ENCODE measurements at regions not wholly inside any gene's neighbourhood (a gene's known extent, or its start where the extent isn't known, plus 50 kb on each side); places are given as distances from the start of the nearest gene placed in this dataset.
"Not testable (repeated sequence)": the region's sequence is repeated elsewhere in the genome, so short reads cannot be mapped to it uniquely, and the experiment has no call there.

DNA sequence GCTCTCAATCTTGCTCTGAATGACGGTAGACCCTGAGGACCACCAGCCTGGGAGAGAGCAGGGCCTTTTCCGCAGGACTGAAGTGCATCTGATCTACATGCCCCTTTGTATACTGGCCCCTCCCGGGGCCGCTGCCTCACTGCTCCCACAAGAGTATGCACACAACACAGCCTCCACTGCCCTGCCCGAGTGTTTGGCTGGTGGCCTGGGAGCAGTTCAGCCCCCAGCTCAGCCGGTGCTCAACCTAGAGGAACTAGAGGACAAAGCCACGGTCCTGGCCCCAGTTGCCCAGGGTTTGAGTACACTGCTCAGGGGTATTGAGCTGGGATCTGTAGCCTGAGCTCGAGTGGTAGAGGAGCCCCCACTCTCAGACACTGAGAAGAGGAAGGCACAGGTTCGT, 118.9 kb upstream of the CAB39 start:
- intact Hi-C loops (cut with micrococcal nuclease) = no loop called here
- ATAC-seq = no peak
- no peak for DNase-seq

DNA sequence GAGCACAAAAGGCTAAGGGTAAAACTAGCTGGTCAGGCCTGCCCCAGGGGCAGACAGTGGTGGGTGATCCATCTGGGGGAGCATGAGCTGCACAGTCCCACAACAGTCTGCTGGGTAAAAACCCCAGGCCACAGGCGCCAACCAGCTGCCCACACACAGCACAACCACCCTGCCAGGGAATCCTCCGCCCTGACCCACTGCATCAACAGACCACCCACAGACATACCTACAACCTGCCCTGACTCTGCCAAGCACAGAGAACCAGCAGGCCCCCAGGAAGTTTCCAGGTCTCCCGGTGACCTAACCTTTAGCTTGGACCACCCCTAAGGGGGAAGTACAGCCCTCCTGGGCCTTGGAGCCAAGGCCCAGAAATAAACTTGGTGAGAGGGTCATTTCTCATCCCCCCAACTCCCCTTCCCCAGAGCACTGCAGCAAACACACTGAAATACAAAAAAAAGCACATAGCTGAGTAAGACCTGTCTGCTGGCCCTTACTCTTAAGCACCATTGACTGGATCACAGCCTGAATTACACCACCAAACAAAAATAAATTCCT, 118.3 kb upstream of the CAB39 start:
- no peak for DNase-seq
- ATAC-seq = no peak
- intact Hi-C loops (cut with micrococcal nuclease) = no loop called here

DNA sequence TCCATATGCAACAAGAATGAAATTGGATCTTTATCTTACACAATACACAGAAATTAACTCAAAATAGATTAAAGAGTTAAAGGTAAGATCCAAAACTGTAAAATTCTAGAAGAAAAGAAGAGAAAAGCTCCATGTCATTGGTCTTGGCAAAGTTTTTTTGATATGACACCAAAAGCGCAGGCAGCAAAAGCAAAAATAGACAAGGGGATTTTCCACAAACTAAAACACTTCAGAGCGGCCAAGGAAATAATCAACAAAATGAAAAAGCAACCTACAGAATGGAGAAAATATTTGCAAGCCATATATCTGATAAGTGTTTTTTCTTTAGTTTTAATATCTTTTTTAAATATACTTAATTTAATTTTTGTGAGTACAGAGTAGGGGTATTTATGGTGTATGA, 112.8 kb upstream of the CAB39 start:
- ATAC-seq (no peak), DNase-seq (no peak)
- intact Hi-C loops (cut with micrococcal nuclease) = no loop called here

DNA sequence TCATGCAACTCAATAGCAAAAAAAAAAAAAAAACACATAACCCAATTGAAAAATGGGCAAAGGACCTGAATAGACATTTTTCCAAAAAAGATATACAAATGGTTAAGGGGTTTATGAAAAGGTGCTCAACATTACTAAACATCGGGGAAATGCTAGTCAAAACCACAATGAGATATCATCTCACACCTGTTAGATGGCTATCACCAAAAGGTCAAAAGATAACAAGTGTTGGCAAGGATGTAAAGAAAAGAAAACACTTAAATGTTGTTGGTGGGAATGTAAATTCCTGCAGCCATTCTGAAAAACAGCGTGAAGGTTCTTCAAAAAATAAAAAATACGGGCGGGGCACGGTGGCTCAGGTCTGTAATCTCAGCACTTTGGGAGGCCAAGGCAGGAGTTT, 112.4 kb upstream of the CAB39 start:
- no peak for DNase-seq
- intact Hi-C loops (cut with micrococcal nuclease) = no loop called here
- no peak for ATAC-seq

DNA sequence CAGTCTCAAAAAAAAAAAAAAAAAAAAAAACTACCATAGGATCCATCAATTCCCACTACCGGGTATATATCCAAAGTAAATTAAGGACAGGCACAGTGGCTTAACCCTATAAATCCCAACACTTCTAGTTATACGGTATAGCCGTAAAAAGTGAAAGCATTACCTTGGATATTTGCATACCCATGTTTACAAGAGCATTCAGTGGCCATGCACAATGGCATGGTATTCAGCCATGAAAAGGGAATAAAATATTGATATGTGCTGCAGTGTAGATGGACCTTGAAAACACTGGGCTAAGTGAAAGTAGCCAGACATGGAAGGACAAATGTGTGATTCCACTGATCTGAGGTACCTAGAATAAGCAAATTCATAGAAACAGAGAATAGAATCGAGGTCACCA, 111.8 kb upstream of the CAB39 start:
- ATAC-seq (no peak), DNase-seq (no peak)
- intact Hi-C loops (cut with micrococcal nuclease) = no loop called here

DNA sequence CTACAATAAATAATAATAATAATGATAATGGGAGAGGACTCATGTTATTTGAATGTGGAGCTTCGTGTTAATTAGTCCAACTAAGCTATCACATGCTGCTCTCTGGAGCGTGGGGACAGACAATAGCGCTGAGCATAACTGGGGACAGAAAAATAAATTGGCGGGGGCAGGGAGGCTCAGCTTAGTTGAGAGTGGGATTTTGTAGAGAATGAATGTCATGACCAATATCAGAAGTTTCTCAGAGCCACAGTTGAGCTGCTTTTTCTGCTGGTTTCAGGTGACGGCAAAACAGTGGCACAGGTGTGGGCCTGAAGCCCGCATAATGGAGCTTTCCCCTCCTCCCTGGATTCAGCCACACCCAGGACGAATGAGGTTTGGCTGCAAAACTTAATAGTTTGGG, 111.1 kb upstream of the CAB39 start:
- ATAC-seq (no peak), DNase-seq (no peak)
- intact Hi-C loops (cut with micrococcal nuclease) = no loop called here

DNA sequence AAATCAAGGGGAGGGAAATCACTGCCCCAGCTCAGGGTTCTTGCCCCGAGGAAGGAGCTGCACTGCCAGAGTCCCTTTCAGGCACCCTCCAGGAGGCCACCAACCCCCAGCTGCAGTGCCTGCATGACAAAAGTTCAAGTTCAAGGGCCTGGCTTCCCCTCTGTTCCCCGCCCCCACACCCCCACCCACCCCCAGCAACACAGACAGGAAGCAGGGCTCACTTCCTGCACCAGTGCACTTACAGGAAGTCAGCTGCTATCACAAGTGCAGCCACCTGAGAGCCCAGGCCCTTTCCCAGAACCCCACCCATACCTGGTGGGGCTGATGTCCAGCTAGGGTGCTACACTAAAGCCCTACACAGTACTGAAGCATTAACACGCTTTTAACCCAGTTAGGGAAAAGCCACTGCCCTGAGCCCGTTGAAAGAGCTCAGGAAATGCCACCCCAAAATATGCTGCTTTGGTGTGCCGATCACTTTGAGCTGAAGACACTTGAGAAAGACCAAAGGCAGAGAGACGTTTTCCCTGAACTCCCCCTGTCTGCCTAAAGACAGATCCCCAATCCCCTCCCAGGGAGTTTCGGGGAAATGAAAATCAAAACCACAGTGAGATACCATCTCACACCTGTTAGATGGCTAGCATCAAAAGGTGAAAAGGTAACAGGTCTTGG, 109.9 kb upstream of the CAB39 start:
- ATAC-seq (no peak), DNase-seq (no peak)
- intact Hi-C loops (cut with micrococcal nuclease) = no loop called here

DNA sequence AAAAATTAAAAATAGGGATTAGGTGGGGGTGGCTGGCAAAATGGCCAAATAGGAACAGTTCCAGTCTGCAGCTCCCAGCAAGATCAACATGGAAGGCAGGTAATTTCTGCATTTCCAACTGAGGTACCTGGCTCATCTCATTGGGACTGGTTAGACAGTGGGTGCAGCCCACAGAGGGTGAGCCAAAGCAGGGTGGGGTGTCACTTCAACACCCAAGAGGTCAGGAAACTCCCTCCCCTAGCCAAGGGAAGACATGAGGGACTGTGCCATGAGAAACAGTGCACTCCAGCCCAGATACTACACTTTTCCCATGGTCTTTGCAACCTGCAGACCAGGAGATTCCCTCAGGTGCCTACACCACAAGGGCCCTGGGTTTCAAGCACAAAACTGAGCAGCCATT, 109.3 kb upstream of the CAB39 start:
- intact Hi-C loops (cut with micrococcal nuclease); DNase-seq; ATAC-seq: not testable (repeated sequence)

DNA sequence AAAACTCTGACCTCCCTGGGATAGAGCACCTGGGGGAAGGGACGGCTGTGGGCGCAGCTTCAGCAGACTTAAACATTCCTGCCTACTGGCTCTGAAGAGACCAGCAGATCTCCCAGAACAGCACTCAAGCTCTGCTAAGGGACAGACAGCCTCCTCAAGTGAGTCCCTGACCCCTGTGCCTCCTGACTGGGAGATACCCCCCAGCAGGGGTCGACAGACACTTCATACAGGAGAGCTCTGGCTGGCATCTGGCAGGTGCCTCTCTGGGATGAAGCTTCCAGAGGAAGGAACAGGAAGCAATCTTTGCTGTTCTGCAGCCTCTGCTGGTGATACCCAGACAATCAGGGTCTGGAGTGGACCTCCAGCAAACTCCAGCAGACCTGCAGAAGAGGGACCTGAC, 108.5 kb upstream of the CAB39 start:
- intact Hi-C loops (cut with micrococcal nuclease); DNase-seq; ATAC-seq: not testable (repeated sequence)

DNA sequence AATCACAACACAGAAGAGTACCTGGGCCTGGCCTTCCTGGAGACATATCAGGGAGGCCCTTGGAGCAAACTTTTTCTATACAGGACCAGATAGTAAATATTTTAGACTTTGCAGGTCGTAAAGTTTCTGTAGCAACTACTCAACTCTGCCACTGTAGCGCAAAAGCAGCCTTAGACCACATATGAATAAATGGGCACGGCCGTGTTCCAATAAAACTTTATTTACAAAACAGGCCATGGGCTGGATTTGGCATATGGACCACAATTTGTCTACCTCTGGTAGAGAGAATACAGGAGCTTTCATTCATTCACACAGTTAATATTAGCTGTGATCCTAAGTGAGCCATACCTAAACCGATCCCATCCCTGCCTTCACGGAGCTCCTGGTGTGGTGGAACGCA, 98.6 kb upstream of the CAB39 start:
- intact Hi-C loops (cut with micrococcal nuclease) = no loop called here
- DNase-seq (no peak), ATAC-seq (no peak)

DNA sequence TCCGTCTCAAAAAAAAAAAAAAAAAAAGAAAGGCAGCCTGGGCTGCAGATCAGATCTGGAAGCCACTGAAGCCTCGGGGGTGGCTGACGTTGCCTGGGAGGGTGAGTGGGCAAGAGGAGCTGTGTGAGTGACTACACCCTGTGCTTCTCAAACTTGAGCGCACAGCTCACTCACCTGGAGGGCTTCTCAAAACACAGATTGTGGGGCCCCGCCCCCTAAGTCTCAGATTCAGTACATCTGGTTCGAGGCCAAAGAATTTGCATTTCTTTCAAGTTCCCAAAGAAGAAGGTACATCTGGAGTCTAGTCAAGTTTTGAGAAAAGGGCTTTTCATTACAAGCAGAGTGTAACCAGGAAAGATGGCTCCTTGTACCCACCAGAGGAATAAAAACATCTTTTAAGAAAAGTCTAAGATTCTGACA, 97.7 kb upstream of the CAB39 start:
- intact Hi-C loops (cut with micrococcal nuclease) = no loop called here
- DNase-seq = no peak
- no peak for ATAC-seq

DNA sequence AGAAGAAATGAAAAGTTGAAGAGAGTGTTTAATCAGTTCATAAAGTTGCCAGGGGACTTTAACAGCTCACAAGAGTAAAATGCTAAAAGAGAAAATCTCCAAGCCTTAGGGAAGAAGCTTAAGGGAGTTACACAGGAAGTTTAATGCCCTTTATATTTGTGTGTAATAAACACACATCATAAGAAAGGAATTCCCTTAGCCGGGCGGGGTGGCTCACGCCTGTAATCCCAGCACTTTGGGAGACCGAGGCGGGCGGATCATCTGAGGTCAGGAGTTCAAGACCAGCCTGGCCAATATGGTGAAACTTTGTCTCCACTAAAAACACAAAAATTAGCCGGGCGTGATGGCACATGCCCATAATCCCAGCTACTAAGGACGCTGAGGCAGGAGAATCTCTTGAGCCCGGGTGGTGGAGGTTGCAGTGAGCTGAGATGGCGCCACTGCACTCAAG, 95.4 kb upstream of the CAB39 start:
- ATAC-seq; DNase-seq; intact Hi-C loops (cut with micrococcal nuclease): not testable (repeated sequence)

DNA sequence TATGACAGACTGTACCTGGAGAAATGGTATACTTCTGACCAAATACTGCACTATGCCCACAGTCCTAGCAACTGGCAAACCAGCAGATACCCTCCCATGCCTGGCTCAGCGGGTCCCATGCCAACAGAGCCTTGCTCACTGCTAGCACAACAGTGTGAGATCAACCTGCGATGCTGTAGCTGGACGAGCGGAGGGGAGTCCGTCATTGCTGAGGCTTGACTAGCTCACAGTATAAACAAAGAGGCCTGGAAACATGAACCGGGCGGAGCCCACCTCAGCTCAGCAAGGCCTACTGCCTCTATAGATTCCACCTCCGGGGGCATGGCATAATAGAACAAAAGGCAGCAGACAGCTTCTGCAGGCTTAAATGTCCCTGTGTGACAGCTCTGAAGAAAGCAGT, 93.2 kb upstream of the CAB39 start:
- intact Hi-C loops (cut with micrococcal nuclease) = no loop called here
- DNase-seq = no peak
- no peak for ATAC-seq

DNA sequence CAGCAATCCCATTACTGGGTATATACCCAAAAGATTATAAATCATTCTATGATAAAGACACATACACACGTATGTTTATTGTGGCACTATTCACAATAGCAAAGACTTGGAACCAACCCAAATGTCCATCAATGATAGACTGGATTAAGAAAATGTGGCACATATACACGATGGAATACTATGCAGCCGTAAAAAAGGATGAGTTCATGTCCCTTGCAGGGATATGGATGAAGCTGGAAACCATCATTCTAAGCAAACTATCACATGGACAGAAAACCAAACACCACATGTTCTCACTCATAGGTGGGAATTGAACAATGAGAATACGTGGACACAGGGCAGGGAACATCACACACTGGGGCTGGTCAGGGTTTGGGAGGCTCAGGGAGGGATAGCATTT, 87.4 kb upstream of the CAB39 start:
- DNase-seq; intact Hi-C loops (cut with micrococcal nuclease); ATAC-seq: not testable (repeated sequence)

DNA sequence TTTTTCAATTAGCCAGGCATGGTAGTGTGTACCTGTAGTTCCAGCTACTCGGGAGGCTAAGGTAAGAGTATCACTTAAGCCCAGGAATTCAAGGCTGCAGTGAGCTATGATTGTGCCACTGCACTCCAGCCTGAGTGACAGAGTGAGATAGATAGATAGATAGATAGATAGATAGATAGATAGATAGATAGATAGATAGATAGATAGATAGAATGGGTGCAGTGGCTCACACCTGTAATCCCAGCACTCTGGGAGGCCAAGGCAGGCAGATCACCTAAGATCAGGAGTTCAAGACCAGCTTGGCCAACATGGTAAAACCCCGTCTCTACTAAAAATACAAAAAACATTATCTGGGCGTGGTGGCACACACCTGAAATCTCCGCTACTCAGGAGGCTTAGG, 85.6 kb upstream of the CAB39 start:
- ATAC-seq; intact Hi-C loops (cut with micrococcal nuclease); DNase-seq: not testable (repeated sequence)

DNA sequence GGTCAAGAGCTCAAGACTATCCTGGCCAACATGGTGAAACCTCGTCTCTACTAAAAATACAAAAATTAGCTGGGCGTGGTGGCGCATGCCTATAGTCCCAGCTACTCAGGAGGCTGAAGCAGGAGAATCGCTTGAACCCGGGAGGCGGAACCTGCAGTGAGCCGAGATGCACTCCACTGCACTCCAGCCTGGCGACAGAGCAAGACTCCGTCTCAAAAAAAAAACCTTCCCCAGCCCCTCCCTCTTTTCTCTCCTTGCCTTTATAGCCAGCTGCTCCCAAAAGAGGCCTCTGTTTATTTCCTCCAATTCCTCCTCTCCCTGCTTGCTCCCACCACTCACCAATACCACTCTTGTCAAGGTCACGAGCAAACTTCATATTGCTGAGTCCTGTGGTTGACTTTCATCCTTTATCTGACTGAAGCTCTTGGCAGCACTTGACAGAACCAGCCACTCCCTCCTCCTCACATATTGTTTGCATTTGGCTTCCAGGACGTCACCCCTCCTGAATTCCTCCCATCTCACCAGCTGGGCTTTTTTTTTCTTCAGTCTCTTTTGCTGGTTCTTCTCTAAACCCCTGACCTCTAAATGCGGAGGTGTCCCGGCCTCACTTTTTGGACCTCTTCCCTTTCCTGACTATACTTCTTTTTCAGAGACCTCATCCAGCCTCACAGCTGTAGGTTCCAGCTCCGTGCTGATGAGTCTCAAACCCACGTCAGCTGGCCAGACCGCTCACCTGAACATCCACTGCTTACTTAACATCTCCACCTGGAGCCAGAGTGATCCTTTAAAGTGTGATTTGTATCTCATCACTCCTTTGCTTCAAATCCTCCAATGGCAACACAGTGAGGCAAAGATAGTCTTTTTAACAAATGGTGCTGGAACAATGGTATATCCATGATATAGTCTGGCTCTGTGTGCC, 84.6 kb upstream of the CAB39 start:
- intact Hi-C loops (cut with micrococcal nuclease) = no loop called here
- ATAC-seq (no peak), DNase-seq (no peak)

DNA sequence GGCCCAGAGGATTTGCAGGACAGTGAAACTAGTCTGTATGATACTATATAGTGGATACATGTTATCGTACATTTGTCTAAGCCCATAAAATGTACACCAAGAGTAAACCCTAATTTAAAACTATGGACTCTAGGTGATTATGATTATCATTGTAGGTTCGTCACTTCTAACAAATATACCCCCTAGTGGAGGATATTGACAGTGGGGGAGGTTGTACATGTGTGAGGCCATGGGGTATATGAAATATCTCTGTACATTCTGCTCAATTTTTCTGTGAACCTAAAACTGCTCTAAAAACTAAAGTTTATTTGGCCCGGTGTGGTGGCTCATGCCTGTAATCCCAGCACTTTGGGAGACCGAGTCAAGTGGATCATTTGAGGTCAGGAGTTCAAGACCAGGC, 81.2 kb upstream of the CAB39 start:
- DNase-seq = no peak
- intact Hi-C loops (cut with micrococcal nuclease) = no loop called here
- no peak for ATAC-seq

DNA sequence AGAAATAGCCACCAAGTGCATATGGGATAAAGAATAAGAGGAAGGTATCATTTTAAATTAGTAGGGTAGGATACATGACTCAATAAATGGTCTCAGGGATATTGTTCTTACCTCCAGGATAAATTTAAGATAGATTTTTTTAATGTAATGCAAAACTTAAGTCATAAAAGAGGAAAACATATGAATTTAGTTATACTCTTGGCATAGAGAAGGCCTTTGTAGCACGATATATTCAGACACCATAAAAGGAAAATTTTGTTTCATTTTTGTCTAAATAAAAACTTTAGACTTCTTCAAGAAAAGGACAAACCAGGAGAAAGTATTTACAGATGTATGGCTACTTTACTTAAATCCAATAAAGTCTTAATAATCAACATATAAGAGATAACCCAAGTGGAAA, 78.5 kb upstream of the CAB39 start:
- ATAC-seq = no peak
- intact Hi-C loops (cut with micrococcal nuclease) = no loop called here
- no peak for DNase-seq

DNA sequence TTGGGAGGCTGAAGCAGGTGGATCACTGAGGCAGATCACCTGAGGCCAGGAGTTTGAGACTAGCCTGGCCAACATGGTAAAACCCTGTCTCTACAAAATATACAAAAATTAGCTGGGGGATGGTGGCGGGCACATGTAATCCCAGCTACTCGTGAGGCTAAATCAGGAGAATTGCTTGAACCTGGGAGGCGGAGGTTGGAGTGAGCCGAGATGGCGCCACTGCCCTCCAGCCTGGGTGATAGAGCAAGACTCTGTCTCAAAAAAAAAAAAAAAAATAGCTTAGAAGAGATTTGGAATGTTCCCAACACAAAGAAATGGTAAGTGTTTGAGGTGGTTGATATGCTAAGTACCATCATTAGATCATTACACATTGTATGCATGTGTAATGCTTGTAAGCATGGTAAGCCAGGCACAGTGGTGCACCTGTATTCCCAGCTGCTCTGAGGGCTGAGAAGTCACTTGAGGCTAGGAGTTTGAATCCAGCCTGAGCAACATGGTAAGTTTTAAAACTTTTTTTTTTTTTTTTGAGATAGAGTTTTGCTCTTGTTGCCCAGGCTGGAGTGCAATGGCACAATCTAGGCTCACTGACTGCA, 77.8 kb upstream of the CAB39 start:
- DNase-seq; ATAC-seq; intact Hi-C loops (cut with micrococcal nuclease): not testable (repeated sequence)

DNA sequence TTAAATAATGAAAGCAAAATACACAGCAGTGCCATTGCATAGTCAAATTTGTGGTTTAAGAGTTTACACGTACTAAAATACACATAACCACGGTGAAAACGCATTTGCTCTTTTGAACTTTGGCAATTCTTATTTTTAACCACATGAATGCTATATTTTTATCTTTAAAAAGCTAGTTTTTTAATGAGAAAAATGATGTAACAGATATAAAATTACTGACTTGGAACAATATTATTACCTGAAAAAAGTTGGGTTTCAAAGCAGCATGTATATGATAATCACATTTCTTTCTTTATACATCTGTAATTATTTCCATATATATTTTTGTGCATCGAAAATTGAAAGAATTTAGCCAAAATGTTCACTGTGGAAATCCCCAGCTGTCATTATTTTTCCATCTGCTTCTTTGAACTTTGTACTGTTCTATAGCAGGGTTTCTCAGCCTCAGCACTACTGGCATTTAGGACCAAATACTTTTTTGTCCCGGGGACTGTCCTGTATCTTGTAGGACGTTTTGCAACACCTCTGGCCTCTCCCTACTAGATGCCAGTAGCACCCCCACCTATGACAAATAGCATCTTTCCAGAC, 75.9 kb upstream of the CAB39 start:
- intact Hi-C loops (cut with micrococcal nuclease) = no loop called here
- ATAC-seq (no peak), DNase-seq (no peak)
